Kidney epithelial cell (primary cell): ENCODE measurements at regions not wholly inside any gene's neighbourhood (a gene's known extent, or its start where the extent isn't known, plus 50 kb on each side); places are given as distances from the start of the nearest gene placed in this dataset.
"Not testable (repeated sequence)": the region's sequence is repeated elsewhere in the genome, so short reads cannot be mapped to it uniquely, and the experiment has no call there.

Experiments
- DNase-seq: peaks from one replicate; pipeline ENCODE4 v3.0.0-alpha.2; 2010; ENCODE audit warnings: low read depth
- H3K27me3 ChIP-seq: 2 replicates; pipeline ENCODE4 v1.6.0; 2011; ENCODE audit warnings: low read length; ENCODE audit not compliant: control insufficient read depth, insufficient read depth
- H3K36me3 ChIP-seq: 2 replicates; pipeline ENCODE4 v1.5.1; 2011; ENCODE audit warnings: low read length; ENCODE audit not compliant: control insufficient read depth, insufficient read depth
- H3K4me3 ChIP-seq: 2 replicates; pipeline ENCODE4 v1.5.1; 2011; ENCODE audit warnings: low read depth, mild to moderate bottlenecking, control low read depth, low read length
- CTCF ChIP-seq: IDR thresholded peaks from 2 replicates; pipeline ENCODE4 v1.5.1; 2011; ENCODE audit warnings: mild to moderate bottlenecking, moderate library complexity, low read length, control low read depth, inconsistent platforms; ENCODE audit not compliant: insufficient read depth, poor library complexity, severe bottlenecking

- no peak for DNase-seq
- Histone ChIP-seq H3K4me3 (no peak overlapping the region), H3K27me3 (no peaks in the 10 kb centered on the region), H3K36me3 (no peaks in the 10 kb centered on the region)
- TF ChIP-seq CTCF: no peak
Measured at GRCh38 chr11:21653951-21654421, 538.9 kb upstream of the ANO5 start.

DNA sequence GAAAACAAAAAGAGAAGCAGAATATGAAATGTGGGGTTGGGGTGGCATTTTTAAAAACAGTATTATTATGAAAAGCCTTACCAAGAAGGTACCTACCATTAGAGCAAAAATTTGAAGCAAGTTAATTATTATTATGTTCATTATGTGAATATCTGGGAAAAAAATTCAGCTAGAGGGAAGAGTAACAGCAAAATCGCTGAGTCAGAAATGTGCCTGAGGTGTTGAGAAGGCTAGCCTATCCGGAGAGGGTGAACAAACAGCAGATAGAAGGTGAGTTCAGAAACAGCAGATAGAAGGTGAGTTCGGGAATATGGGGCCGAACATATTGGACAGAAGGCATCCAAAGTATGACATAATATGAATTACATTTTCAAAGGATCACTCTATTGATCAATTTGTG, 536.8 kb upstream of the ANO5 start:
- TF ChIP-seq CTCF: no peak
- no peak for DNase-seq

GRCh38 chr11:21658654-21659193, 534.2 kb upstream of the ANO5 start:
- no peak for DNase-seq
- TF ChIP-seq CTCF: no peak
- no peaks in the 10 kb centered on the region for H3K36me3 ChIP-seq
- H3K4me3 ChIP-seq: no peak overlapping the region
- no peaks in the 10 kb centered on the region for H3K27me3 ChIP-seq

More for the DNA sequence above, 536.8 kb upstream of the ANO5 start:
- Histone ChIP-seq H3K4me3 (no peak overlapping the region), H3K27me3 (no peaks in the 10 kb centered on the region), H3K36me3 (no peaks in the 10 kb centered on the region)

DNA sequence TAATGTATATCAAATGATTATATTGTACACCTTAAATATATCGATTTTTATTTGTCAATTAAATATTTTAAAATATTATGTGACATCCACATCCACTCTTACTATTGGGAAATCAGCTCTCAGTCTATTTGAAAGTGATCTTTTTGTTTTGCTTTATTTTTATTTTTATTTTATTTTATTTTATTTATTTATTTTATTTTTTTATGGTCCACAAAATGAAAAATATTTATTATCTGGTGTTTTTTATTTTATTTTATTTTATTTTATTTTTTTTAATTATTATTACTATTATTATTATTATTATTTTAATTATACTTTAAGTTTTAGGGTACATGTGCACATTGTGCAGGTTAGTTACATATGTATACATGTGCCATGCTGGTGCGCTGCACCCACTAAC, 533.5 kb upstream of the ANO5 start:
- DNase-seq, H3K27me3 ChIP-seq, H3K36me3 ChIP-seq, H3K4me3 ChIP-seq: not testable (repeated sequence)

GRCh38 chr11:21659961-21660360, 532.9 kb upstream of the ANO5 start:
- DNase-seq: no peak
- Histone ChIP-seq H3K27me3 (no peaks in the 10 kb centered on the region), H3K4me3 (no peak overlapping the region), H3K36me3 (no peaks in the 10 kb centered on the region)
- no peak for TF ChIP-seq CTCF

DNA sequence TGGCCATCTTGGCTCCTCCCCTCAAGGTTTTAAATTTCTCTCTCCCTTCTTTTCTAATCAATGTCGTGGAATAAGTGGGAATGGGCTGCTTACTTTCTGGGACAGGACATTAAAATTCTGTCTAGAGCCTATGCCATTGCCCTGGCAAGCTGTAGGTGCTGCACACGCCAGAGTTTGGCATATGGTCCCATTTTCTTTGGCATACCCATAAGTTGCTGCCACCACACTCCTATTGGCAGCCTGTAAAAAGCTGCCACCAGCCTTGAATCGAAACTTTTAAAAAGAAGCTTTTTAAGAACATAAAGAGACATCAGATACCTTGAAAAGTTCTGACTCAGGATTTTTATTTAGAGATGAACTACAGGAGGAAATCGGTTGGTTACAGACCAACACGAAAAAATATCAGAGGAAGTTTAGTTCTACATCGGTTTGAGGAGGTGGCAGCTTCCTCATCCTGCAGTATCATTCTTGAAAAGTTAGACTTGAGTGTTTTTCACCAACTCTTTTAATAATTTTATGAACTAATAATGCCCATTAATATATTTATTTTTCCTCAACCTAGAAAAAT, 517.8 kb upstream of the ANO5 start:
- DNase-seq: no peak
- no peak overlapping the region for H3K4me3 ChIP-seq
- H3K27me3 ChIP-seq: no peaks in the 10 kb centered on the region
- no peaks in the 10 kb centered on the region for H3K36me3 ChIP-seq
- TF ChIP-seq CTCF: no peak
